ENCODE measurements at regions not wholly inside any gene's neighbourhood (a gene's known extent, or its start where the extent isn't known, plus 50 kb on each side); places are given as distances from the start of the nearest gene placed in this dataset.

- ChIA-PET CTCF (no interaction called here), POLR2A (no interaction called here)
- H3K4me3 ChIP-seq (ENCODE audit: low read depth, low read length), result no peak overlapping the region
- TF ChIP-seq CTCF (IDR thresholded peaks at IDR 0.05; ENCODE audit: low read depth, low read length), result no peak
- H3K27ac ChIP-seq (ENCODE audit: low read depth, low read length), result no peak overlapping the region
- no peaks in the 10 kb centered on the region for H3K27me3 ChIP-seq (ENCODE audit: control insufficient read depth, insufficient read depth, low read length)
- DNase-seq (ENCODE audit: low read depth, low spot score), result no peak
- H3K9me3 ChIP-seq (ENCODE audit: control insufficient read depth, insufficient read depth, low read length), result no peaks in the 10 kb centered on the region
Measured at GRCh38 chr3:132927896-132928295, 110.3 kb upstream of the TMEM108 start.

GRCh38 chr3:132926098-132926497 is 112.1 kb upstream of the TMEM108 start:
- CTCF ChIA-PET, result no interaction called here
- Histone ChIP-seq H3K27ac (ENCODE audit: low read depth, low read length) (no peak overlapping the region), H3K27me3 (ENCODE audit: control insufficient read depth, insufficient read depth, low read length) (no peaks in the 10 kb centered on the region), H3K4me3 (ENCODE audit: low read depth, low read length) (no peak overlapping the region), H3K9me3 (ENCODE audit: control insufficient read depth, insufficient read depth, low read length) (no peaks in the 10 kb centered on the region)
- no peak for DNase-seq (ENCODE audit: low read depth, low spot score)
- TF ChIP-seq CTCF (IDR thresholded peaks at IDR 0.05; ENCODE audit: low read depth, low read length), result no peak
- POLR2A ChIA-PET, result no interaction called here

GRCh38 chr3:132925256-132925930 is 112.8 kb upstream of the TMEM108 start:
- POLR2A ChIA-PET, result no interaction called here
- CTCF ChIA-PET, result interaction anchor here (1.1 kb wide), 1 partner anchor 199 kb away, joined by 4 read pairs; no protein-coding TSS in a partner anchor
- Histone ChIP-seq H3K27me3 (ENCODE audit: control insufficient read depth, insufficient read depth, low read length) (no peaks in the 10 kb centered on the region), H3K27ac (ENCODE audit: low read depth, low read length) (no peak overlapping the region), H3K4me3 (ENCODE audit: low read depth, low read length) (no peak overlapping the region), H3K9me3 (ENCODE audit: control insufficient read depth, insufficient read depth, low read length) (no peaks in the 10 kb centered on the region)
- DNase-seq (ENCODE audit: low read depth, low spot score), result no peak
- no peak for TF ChIP-seq CTCF (IDR thresholded peaks at IDR 0.05; ENCODE audit: low read depth, low read length)

- Histone ChIP-seq H3K27ac (ENCODE audit: low read depth, low read length) (no peak overlapping the region), H3K4me3 (ENCODE audit: low read depth, low read length) (no peak overlapping the region), H3K9me3 (ENCODE audit: control insufficient read depth, insufficient read depth, low read length) (no peaks in the 10 kb centered on the region), H3K27me3 (ENCODE audit: control insufficient read depth, insufficient read depth, low read length) (no peaks in the 10 kb centered on the region)
- POLR2A ChIA-PET, result no interaction called here
- no peak for DNase-seq (ENCODE audit: low read depth, low spot score)
- CTCF ChIA-PET, result no interaction called here
- TF ChIP-seq CTCF (IDR thresholded peaks at IDR 0.05; ENCODE audit: low read depth, low read length), result no peak
Measured at GRCh38 chr3:132916096-132916495, 122.1 kb upstream of the TMEM108 start.

- Histone ChIP-seq H3K4me3 (ENCODE audit: low read depth, low read length) (no peak overlapping the region), H3K27ac (ENCODE audit: low read depth, low read length) (no peak overlapping the region), H3K9me3 (ENCODE audit: control insufficient read depth, insufficient read depth, low read length) (no peaks in the 10 kb centered on the region; the same call in 1 of the 2 replicates), H3K27me3 (ENCODE audit: control insufficient read depth, insufficient read depth, low read length) (no peaks in the 10 kb centered on the region)
- CTCF ChIA-PET, result no interaction called here
- no peak for TF ChIP-seq CTCF (IDR thresholded peaks at IDR 0.05; ENCODE audit: low read depth, low read length)
- DNase-seq (ENCODE audit: low read depth, low spot score), result no peak
- POLR2A ChIA-PET, result no interaction called here
Measured at GRCh38 chr3:132912416-132912753, 125.8 kb upstream of the TMEM108 start.
